Spleen (tissue), 11 donors: ENCODE measurements at regions not wholly inside any gene's neighbourhood (a gene's known extent, or its start where the extent isn't known, plus 50 kb on each side); places are given as distances from the start of the nearest gene placed in this dataset.

ENCODE experiments used
- DNase-seq: peaks from one replicate; pipeline ENCODE4 v3.0.0-alpha.2; 2020
- H3K27ac ChIP-seq, 8 donors: fragments of 200-600 bp; sonication (generic) in 7 of 8; 1 replicate in 4 of 8; 2 replicates in 4 of 8; pipeline versions ENCODE4 v1.5.0 to v1.8.0; 2016 to 2021; ENCODE audit warnings: inconsistent platforms in 4 of 8, mild to moderate bottlenecking in 4 of 8, moderate library complexity in 1 of 8
- H3K27me3 ChIP-seq, 7 donors: fragments of 200-600 bp; sonication (generic) in 6 of 7; replicated peaks in 1 of 7; 1 replicate in 4 of 7; 2 replicates in 3 of 7; pipeline versions ENCODE4 v1.5.0 to v1.8.0; 2016 to 2021; ENCODE audit warnings: inconsistent platforms in 3 of 7, mild to moderate bottlenecking in 1 of 7
- H3K36me3 ChIP-seq, 6 donors: fragments of 200-600 bp; sonication (generic) in 5 of 6; 1 replicate in 4 of 6; 2 replicates in 2 of 6; pipeline versions ENCODE4 v1.5.0 to v1.8.0; 2016 to 2021; ENCODE audit warnings: inconsistent platforms in 2 of 6
- H3K4me1 ChIP-seq, 6 donors: fragments of 200-600 bp; sonication (generic) in 5 of 6; 1 replicate in 3 of 6; 2 replicates in 3 of 6; pipeline versions ENCODE4 v1.5.0 to v1.8.0; 2016 to 2021; ENCODE audit warnings: inconsistent platforms in 3 of 6
- H3K4me3 ChIP-seq, 8 donors: fragments of 200-600 bp; sonication (generic) in 7 of 8; 1 replicate in 4 of 8; 2 replicates in 4 of 8; pipeline versions ENCODE4 v1.5.0 to v1.8.0; 2016 to 2021; ENCODE audit warnings: inconsistent platforms in 4 of 8, mild to moderate bottlenecking in 4 of 8, moderate library complexity in 2 of 8
- H3K9me3 ChIP-seq, 8 donors: fragments of 200-600 bp; sonication (generic) in 7 of 8; 1 replicate in 4 of 8; 2 replicates in 4 of 8; pipeline versions ENCODE4 v1.5.0 to v1.8.0; 2016 to 2021; ENCODE audit warnings: inconsistent platforms in 4 of 8
- CTCF ChIP-seq, 11 experiments: fragments of 200-600 bp in 7 of 11; fragments of 450-650 bp in 4 of 11; sonication (generic) in 4 of 11; IDR thresholded peaks in 8 of 11; conservative IDR thresholded peaks in 3 of 11; 1 replicate in 7 of 11; 2 replicates in 4 of 11; pipeline versions ENCODE4 v1.4.0 to v1.8.0; 2016 to 2021; ENCODE audit warnings: antibody characterized with exemption in 11 of 11, inconsistent platforms in 4 of 11, mild to moderate bottlenecking in 1 of 11
- POLR2A ChIP-seq, 3 donors: fragments of 450-650 bp; IDR thresholded peaks; one replicate each; pipeline ENCODE4 v1.5.1; 2017; ENCODE audit warnings: antibody characterized with exemption in 3 of 3, mild to moderate bottlenecking in 1 of 3
- POLR2AphosphoS5 ChIP-seq, 3 donors: sonication (generic); formaldehyde crosslinking; IDR thresholded peaks; one replicate each; pipeline ENCODE4 v1.5.1; 2017; ENCODE audit warnings: antibody characterized with exemption in 3 of 3
- WGBS, 5 donors: extraction: QIAGEN DNeasy Blood & Tissue Kit in 3 of 5; methylation state at CpG; one replicate each; pipeline versions ENCODE4 v1.1.5 to v1.1.7; 2013 to 2018; 5-methylcytosine and 5-hydroxymethylcytosine counted together
- intact Hi-C: fragments of 100-400 bp; cut with DNase I; formaldehyde crosslinking; loops from one replicate; pipeline ENCODE4 v1.15.0; 2023; ENCODE audit warnings: low total_unique reads
- donor health status: healthy with polysubstance abuse.
- donor health status: DM: no; HTN: no; CAD: no; lungs with moderate emphysema.
- donor health status: DM: no; HTN: no; CAD: no.
- donor health status: Bipolar disorder and iron deficiency.
- donor health status: healthy.
- donor health status: DM: no; HTN: no; CAD: no.
- donor health status: DM: yes; HTN: yes; CAD: no.

GRCh38 chr7:47724335-47724982 lies 142.5 kb upstream of the TNS3 start:
- Histone ChIP-seq H3K27ac (peak overlapping the region in 5 of 8 donors; percentile 34 to 82 (median 63)), H3K27me3 (no peaks in the 10 kb centered on the region), H3K4me3 (no peak overlapping the region), H3K9me3 (no peaks in the 10 kb centered on the region), H3K4me1 (peaks cover 18 to 50% (median 37%) of the 10 kb centered on the region in 6 donors), H3K36me3 (no peaks in the 10 kb centered on the region)
- intact Hi-C loops: no loop called here
- TF ChIP-seq POLR2AphosphoS5 (IDR thresholded peaks at IDR 0.05): no peak
- no peak for TF ChIP-seq CTCF (IDR thresholded peaks at IDR 0.05 in 8 of 11, conservative IDR thresholded peaks at IDR 0.05 in 3 of 11)
- TF ChIP-seq POLR2A (IDR thresholded peaks at IDR 0.05): no peak
- no peak for DNase-seq
- WGBS, 5 donors: 68 to 85% (median 75%) methylated on average over 12 of the region's 12 CpGs

GRCh38 chr7:47722126-47722525 lies 140.2 kb upstream of the TNS3 start:
- DNase-seq: no peak
- Histone ChIP-seq H3K36me3 (no peaks in the 10 kb centered on the region), H3K4me3 (no peak overlapping the region), H3K4me1 (peaks cover 20 to 51% (median 38%) of the 10 kb centered on the region in 6 donors), H3K27ac (no peak overlapping the region), H3K27me3 (no peaks in the 10 kb centered on the region), H3K9me3 (no peaks in the 10 kb centered on the region)
- no peak for TF ChIP-seq CTCF (IDR thresholded peaks at IDR 0.05 in 8 of 11, conservative IDR thresholded peaks at IDR 0.05 in 3 of 11)
- no peak for TF ChIP-seq POLR2A (IDR thresholded peaks at IDR 0.05)
- no peak for TF ChIP-seq POLR2AphosphoS5 (IDR thresholded peaks at IDR 0.05)
- 91 to 99% (median 94%) methylated on average over 8 of the region's 8 CpGs for WGBS, 5 donors
- intact Hi-C loops: no loop called here

- Histone ChIP-seq H3K36me3 (no peaks in the 10 kb centered on the region), H3K27ac (no peak overlapping the region), H3K4me3 (no peak overlapping the region), H3K27me3 (no peaks in the 10 kb centered on the region), H3K9me3 (no peaks in the 10 kb centered on the region), H3K4me1 (peaks cover 20 to 49% (median 38%) of the 10 kb centered on the region in 6 donors)
- intact Hi-C loops: no loop called here
- WGBS, 5 donors: 91 to 100% (median 96%) methylated on average over 4 to 9 of the region's 9 CpGs
- no peak for TF ChIP-seq CTCF (IDR thresholded peaks at IDR 0.05 in 8 of 11, conservative IDR thresholded peaks at IDR 0.05 in 3 of 11)
- no peak for TF ChIP-seq POLR2A (IDR thresholded peaks at IDR 0.05)
- TF ChIP-seq POLR2AphosphoS5 (IDR thresholded peaks at IDR 0.05): no peak
- no peak for DNase-seq
Measured at GRCh38 chr7:47721670-47722069, 139.8 kb upstream of the TNS3 start.

GRCh38 chr7:47720907-47721244 lies 139.0 kb upstream of the TNS3 start:
- intact Hi-C loops: no loop called here
- Histone ChIP-seq H3K36me3 (no peaks in the 10 kb centered on the region), H3K4me1 (peaks cover 16 to 41% (median 32%) of the 10 kb centered on the region in 6 donors), H3K27ac (peak overlapping the region in 2 of 8 donors; percentile 12 to 14), H3K9me3 (no peaks in the 10 kb centered on the region), H3K27me3 (no peaks in the 10 kb centered on the region), H3K4me3 (no peak overlapping the region)
- TF ChIP-seq POLR2A (IDR thresholded peaks at IDR 0.05) (no peak), CTCF (IDR thresholded peaks at IDR 0.05 in 8 of 11, conservative IDR thresholded peaks at IDR 0.05 in 3 of 11) (no peak), POLR2AphosphoS5 (IDR thresholded peaks at IDR 0.05) (no peak)
- DNase-seq: no peak
- WGBS, 5 donors: 75 to 85% (median 80%) methylated on average over 8 of the region's 8 CpGs
